ENCODE measurements at regions not wholly inside any gene's neighbourhood (a gene's known extent, or its start where the extent isn't known, plus 50 kb on each side); places are given as distances from the start of the nearest gene placed in this dataset.
A peak's percentile ranks its signal among the peaks of the same experiment; 100 is the strongest.
"Not testable (repeated sequence)": the region's sequence is repeated elsewhere in the genome, so short reads cannot be mapped to it uniquely, and the experiment has no call there.

DNA sequence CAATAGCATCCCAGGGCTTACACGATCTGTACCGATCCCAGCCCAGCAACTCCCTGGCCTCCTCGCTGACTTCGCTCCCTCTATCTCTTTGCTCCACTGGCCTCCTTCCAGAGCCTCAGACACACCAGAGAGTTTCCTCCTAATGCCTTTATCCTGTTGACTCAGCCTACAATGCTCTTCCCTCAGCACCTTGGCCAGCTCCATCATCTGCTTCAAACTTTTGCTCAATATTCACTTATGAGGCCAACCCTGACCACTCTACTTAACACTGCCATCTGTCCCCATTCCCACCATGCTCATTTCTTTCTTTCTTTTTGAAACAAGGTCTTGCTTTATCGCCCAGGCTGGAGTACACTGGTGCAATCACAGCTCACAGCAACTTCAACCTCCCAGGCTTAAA lies 180.9 kb downstream of the CEP170 start:
- not testable (repeated sequence) for DNase-seq

DNA sequence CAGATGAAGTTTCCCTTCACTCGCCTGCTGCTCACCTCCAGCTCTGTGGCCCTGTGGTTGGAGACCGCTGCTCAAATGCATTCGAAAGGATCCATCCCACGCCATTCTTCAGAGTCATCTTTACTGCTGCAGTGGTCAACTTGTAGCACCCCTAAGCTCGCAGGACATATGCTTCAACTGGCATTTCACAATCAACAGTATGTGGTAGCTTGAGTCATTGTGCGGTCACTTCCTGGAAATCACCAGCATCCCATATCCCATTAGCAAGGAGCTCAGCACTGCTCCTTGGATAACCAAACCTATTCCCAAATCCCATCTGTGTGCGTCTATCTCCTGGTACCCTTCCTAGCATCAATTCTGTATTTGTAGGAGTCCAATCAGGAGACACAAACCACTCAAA lies 188.0 kb downstream of the CEP170 start:
- not testable (repeated sequence) for DNase-seq

DNA sequence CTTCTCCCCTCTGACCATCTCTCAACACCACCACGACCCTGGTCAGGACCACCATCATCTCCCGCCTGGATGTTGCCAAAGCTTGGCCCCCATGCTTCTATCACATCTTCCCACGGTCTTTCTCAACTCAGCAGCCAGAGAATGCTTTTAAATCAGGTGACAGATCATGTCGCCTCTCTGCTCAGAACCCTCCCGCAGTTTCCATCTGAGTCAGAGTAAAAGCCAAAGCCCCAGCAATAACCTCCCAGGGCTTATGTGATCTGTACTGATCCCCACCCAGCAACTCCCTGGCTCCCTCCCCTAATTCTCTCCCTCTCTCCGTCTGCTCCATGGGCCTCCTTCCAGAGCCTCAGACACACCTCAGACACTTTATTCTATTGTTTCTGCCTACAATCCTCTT lies 193.1 kb downstream of the CEP170 start:
- not testable (repeated sequence) for DNase-seq

DNA sequence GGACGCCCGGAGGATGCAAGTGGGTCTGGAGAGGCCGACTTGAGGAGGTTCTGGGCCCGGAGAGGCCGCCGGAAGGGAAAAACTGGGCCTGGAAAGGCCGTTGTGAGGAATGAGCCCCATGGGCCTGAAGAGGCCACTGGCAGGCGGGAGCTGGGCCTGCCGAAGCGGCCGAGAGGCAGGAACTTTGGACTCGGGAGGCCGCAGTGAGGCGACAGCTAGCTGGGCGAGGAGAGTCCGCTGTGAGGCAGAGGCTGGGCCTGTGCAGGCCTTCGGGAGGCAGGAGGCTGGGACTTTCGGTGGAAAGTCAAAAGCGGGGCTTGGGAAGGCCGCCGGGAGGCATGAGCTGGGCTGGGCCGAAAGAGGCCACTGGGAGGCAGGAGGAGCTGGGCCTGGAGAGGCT lies 199.6 kb downstream of the CEP170 start:
- DNase-seq, result not testable (repeated sequence)

DNA sequence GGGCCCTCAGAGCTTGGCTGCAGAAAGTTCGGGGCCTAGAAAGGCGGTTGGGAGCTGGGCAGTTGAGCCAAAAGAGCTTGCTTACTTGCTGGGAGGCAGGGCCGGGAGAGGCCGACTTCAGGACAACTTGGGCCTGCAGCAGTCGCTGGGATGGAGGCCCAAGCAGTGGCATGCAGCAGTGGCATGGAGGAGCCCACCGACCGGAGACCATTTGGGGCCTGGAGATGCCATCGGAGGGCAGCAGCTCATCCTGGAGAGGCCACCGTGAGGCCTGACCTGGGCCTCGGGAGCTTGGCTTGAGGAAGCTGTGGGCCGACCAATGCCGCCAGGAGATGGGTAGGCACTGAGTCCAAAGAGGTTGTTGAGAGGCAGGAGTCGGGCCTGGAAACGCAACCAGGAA lies 200.0 kb downstream of the CEP170 start:
- not testable (repeated sequence) for DNase-seq

DNA sequence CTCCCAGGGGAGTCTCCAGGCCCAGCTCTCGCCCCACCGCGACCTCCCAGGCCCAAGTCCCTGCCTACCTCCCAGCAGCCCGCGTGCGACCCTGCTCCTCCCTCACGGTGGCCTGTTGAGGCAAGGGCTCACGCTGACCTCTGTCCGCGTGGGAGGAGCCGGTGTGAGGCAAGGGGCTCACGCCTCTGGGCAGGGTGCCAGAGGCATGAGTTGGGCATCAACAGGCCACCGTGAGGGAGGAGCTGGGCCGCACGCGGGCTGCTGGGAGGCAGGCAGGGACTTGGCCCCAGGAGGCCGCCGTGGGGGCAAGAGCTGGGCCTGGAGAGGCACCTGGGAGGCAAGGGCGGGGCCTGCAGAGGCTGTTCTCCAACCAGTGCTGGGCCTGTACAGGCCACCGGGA lies 200.4 kb downstream of the CEP170 start:
- not testable (repeated sequence) for DNase-seq

DNA sequence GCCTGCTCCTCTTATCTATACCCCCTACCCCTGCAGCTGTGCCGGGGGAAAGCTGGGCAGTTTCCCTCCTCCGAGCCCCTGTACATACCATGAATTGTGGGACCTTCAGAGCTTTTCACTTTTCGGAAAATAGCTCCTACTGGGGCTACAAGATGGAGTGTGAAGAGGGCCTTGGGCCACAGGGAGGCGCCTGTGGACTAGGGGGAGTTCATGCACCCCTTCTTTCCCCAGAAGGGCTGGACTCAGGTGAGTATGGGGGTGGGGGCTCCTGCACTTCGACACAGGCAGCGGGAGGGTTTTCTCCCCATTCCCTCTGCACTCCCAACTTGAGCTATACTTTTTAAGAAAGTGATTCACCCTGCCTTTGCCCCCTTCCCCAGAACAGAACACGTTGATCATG lies 202.0 kb downstream of the CEP170 start:
- DNase-seq, result not testable (repeated sequence)

DNA sequence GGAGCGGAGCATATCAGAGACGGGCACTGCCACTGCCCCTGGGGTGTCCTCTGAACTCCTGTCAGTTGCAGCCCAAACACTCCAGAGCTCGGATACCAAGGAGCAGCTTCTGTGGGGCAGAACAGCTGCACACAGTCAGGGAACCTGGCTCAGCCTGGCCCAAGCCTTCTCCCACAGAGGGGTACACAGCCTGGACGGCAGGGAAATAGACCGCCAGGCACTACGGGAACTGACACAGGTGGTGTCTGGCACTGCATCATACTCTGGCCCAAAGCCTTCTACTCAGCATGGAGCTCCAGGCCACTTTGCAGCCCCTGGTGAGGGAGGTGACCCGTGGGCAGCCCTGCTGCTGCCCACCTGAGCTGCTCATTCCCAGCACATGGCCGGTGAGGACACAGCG lies 204.5 kb downstream of the CEP170 start:
- not testable (repeated sequence) for DNase-seq

DNA sequence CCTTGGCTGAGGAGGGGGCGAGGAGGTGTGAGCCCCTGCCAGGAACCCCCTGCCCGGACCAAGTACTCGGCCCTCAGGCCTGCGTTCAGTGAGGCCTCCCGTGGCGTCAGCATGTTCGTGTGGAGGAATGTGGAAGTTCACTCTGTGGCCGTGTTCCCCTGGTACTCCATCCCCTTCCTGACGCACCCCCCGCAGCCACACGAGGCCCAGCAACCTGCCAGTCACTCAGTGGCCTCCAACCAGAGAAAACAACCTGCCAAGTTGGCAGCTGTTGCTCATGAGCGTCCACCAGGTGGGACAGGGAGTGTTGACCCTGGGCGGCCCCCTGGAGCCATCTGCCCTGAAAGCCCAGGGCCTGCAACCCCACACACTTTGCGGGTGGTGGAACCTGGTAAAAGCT lies 205.4 kb downstream of the CEP170 start:
- not testable (repeated sequence) for DNase-seq

DNA sequence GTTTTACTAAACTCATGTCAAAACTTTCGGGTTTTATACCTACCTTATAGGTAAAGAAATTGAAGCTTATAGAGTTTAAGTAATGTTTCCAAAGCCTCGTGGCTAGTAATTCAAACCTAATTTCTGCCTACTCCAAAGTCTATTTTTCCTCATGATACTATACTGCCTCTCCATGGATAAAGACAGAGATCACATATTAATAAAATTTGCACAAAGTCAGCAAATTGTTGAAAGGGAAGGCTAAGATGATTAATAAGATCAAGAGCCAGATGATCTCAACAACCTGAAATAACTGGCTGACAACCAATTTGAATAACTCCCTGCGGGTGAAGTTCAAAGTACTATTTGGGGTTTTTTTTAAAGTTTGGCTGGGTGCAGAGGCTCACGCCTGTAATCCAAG lies 233.7 kb downstream of the CEP170 start:
- DNase-seq, result not testable (repeated sequence)

DNA sequence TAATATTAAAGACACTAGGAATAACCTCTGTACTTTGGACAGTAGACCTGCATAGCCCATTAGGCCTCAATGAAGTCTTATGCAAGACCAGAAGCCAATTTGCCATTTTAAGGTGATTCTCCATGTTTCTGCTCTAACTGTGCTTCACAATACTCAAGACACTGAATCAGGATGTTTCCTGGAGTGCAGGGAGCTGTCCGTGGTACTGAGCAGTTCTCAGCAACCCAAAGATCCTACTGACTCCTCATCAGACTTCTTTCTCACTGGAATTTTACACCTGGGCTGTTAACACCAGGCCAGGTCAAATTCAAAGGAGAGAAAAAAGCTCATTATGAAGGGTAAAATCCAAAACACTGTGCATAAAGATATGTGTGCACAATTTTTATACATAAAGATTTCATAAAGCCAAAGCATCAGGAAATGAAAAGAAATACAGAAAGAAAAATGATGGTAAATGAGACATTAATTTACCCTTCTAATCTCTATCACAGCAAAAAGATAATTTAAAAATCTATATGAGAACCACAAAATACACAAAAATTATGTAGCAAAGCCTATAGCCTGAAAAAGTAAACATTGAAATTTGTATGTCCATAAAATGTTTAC lies 235.9 kb downstream of the CEP170 start:
- DNase-seq, result peak; percentile 2

DNA sequence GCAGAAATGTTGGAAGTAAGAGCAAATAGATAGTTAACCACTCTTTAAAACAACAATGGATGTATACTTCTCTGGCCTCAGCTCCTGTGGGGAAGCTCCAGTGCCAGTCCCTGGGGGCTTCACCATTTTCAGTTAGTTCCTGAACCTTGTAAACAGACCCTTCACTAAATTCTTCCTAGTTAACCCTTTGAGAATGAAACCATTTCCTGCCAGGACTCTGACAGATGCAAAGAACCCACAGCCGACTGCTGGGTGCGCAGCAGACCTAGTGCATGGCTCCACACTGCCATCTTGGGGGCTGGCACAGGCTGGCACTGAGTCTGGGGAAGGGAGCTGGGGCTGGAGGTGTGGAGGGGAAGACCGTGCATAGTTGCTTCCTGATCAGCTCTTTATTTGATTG lies 244.4 kb downstream of the CEP170 start:
- not testable (repeated sequence) for DNase-seq

DNA sequence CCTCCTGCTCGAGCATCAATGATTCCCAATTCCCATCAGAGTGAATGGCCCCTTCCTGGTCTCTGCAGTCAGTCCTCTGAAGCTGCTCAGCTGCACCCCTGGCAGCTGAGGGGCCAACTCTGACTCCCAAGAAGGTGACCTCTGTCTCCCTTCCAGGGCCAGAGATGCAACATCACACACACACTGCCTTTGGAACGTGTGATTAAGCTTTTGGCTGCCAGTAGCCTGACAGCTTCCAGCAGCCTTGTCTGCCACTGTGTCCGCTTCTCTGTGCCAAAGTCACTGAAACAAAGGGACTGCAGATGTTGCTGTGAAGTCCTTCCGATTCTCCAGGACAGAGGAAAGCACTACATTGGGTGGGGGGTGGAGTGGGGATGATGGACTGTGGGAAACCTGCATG lies 254.1 kb downstream of the CEP170 start:
- DNase-seq, result not testable (repeated sequence)

DNA sequence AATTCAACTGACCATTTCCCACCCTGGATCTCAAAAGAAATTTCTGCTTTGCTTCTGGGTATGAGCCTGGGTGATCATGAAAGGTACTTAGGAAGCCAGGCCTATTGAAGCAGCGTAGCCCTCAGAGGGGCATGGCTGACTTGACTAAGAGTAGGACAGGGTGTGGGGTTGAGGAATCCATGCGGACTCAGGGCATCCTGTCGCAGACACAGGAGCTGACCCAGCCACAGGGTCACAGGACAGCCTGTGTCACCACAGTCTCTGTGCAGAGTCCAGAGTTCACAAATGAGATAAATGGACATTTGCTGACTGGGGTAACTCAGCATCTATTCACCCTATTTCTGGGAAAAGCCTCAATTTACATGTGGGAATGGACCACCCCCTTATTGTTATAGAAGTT lies 262.3 kb downstream of the CEP170 start:
- DNase-seq, result not testable (repeated sequence)

DNA sequence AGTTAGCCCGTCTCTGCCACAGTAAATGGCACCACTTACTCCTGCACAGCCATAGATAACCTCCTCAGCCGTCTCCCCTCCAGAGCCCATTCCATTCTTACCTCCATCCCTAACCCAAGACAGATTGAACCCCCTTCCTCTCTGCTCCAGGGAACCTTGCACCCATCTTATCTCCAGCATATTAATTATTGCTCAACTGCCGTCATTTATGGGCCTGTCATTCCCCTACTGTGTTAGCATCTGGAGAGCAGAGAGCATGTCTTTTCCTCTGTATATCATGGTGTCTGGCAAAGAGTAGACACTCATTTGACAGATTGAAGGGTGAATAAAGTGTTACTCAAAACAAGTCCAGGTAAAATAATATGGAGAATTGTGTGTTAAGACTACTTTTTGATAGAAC lies 270.0 kb downstream of the CEP170 start:
- not testable (repeated sequence) for DNase-seq

DNA sequence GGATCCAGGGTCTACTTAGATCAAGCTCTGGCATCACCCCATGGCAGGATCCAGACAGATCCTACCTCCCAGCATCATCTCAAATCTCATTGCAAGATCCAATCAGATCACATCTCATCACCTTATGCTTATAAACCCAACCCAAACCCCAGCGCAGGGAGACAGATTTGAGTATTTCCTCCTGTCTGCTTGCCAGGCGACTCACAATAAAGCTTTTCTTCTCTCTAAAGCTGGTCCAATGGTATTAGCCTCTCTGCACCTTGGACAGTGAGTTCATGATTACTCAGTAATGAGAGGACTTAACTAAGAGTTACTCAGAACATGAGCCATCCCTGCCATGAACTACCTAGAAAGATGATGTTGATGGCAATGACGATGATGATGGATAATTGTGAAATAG lies 281.7 kb downstream of the CEP170 start:
- DNase-seq, result not testable (repeated sequence)

DNA sequence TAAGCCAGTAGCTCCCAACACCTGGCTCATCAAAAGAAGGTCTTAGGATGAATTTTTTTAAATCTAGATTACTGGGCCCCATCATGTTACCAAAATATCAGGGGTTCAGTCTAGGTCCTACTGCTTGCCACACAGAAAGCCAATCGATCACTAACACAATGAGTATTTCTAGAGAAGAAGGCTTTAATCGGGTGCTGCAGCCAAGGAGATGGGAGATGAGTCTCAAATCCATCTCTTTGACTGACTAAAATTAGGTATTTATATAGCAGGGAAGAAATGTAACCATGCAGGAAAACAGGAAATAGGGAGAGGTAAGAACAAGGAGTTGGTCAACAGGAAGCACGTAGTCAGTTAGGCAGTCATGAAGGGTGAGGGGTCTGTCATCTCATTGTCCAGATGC lies 288.2 kb downstream of the CEP170 start:
- DNase-seq, result no peak

DNA sequence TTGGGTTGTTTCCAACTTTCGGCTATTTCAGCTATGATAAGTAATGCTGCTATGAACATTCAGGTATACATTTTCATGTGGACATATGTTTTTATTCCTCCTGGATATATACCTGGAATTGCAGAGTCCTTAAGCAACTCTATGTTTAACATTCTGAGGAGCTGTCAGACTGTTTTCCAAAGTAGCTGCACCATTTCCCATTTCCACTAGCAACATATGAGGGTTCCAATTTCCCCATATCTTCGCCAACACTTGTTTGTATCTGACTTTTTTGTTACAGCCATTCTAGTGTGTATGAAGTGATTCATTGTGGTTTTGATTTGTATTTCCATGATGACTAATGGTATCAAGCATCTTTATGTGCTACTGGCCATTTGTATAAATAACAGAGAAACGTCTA lies 295.7 kb downstream of the CEP170 start:
- DNase-seq, result not testable (repeated sequence)

DNA sequence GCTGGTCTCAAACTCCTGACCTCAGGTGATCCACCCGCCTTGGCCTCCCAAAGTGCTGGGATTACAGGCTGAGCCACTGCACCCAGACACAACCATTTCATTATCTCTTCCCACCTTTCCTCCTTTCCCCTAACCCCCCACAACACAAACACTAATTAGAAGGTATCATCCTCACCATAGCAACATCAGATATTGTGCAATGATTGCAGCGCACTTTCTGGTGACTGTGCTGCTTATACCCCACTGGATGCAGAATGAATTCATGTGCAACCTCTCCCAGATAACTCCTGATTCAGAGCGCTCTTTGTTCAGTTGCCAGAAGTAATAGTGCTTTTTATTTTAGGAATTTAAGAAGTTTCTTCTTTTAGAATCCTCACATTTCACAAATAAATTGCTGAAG lies 300.1 kb downstream of the CEP170 start:
- DNase-seq, result not testable (repeated sequence)

DNA sequence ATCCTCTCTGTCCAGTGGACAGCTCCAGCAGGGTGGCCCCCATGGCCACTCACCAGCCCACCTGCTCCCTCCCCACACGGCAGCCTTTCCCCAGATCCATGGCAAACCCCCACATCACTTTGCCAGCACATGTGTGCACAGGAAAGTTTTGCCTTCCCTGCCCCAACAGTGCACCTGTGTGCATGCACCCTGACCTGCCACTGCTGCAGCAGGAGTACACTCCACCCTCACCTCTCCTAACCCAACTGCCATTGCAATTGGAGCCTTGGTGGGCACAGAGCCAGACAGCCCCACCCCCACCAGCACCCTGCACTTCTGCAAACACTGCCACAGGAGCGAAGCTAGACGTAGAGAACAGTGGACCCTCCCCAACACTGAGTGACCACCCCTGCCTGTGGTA lies 308.9 kb downstream of the CEP170 start:
- no peak for DNase-seq

DNA sequence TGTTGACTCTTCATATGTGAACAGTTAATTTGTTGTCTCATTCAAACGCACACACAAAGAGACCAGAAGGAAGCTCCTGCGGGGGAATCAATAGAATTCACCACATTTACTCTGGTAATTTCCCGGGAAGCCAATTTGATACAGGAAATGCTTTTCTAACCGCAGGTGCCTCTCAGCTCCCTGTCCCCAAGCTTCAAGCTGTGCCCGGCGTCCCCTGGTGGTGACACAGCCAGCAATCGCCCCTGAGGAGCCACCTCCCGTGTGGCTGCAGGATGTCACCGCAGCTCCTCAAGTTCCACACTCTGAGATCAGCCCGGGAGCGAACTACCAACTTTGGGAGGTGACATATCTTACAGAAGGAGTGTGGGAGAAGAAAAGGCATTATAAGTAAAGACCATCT lies 318.4 kb downstream of the CEP170 start:
- DNase-seq, result not testable (repeated sequence)

DNA sequence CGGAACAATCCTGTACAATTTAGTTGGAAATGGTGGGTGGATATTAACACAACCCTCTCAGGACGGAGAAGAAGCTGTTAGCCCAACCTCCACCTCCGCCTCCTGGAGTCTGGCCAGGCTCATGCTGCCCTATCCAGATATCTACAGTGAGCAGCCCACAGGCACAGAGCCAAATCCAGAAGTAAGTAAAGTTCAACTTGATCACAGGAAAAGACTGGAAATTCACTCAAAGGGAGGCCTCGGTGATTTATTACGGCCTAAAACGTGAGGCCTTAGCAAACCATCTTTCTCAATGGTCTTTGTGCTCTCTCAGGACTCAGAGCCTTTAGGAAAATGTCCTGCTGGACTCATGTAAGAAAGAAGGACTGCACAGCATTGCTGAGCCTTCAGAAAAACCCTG lies 330.4 kb downstream of the CEP170 start:
- DNase-seq, result not testable (repeated sequence)

DNA sequence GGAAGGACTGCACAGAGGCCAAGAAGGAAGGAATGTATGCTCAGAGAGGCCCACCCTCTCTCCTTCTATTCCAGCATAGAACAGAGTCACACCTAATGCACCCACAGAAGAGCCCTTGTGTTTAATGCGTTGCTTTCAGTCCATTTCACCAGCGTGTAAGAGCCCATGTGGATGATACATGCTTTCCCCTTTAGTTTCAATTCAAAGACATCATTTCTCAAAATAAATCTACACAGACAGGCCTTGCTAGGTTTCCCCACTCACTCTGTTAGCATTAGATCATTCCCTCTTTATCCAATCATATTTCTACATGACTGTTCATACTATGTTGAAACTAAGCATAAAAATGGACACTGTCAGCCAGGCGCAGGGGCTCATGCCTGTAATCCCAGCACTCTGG lies 331.5 kb downstream of the CEP170 start:
- not testable (repeated sequence) for DNase-seq

DNA sequence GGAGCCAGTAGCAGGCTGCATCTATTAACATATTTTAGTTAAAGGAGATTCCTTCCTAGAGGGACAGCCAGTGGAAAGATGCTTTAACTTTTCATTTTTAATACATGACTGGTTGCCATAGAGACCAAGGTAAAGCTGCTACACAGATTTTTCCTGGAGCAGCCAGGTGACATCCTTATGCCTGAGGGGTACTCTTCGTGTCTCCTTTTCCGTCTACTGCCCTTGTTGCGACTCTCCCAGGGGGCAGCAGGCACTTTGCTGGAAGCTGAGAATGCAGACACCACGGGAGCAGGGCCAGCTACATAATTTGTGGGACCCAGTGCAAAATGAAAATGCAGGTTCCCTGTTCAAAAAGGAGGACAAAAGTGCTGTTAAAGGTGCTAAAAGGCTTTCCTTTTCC lies 340.4 kb downstream of the CEP170 start:
- not testable (repeated sequence) for DNase-seq

DNA sequence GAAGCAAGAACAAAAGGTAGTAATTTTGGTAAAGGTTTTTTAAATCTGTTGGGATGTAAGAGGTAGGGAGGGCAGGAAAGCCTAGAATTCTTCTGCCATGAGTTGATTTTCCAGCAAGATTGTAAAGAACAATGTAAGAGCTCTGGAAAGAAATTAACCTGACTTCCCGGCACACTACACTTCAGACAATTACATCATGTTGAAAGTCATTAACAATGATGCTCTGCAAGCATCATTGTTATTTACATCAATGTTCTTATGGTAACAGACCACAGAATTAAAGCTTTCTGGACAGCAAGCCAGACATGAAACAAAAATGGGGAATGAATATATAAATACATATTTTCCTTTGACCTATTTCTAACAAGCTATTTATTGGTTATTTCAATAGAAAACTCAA lies 342.2 kb downstream of the CEP170 start:
- not testable (repeated sequence) for DNase-seq

All from activated effector memory CD4-positive, alpha-beta T cell treated with Interleukin-2 at 50 U/mL for 16 hours (primary cell).